ENCODE measurements at regions not wholly inside any gene's neighbourhood (a gene's known extent, or its start where the extent isn't known, plus 50 kb on each side); places are given as distances from the start of the nearest gene placed in this dataset.

DNA sequence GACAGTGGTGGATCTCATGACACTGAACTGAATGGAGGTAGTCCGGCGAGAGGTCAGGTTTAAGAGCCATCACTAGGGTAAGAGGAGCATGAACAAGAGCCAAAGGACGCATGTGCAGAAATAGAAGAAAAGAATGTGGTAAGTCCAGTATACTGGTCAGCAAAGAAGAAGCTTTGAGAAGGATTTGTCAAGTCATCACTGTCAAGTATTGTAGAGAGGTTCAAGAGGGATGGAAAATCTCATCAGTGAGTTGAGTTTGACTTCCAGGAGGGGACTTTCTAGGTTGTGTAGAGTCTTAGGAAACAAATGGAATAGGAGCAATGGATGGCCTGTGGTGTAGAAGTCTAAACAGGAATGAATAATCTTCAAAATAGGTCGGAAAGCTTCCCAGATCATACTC is 161.8 kb downstream of the BTBD3 start:
- TF ChIP-seq, protein P1, sequence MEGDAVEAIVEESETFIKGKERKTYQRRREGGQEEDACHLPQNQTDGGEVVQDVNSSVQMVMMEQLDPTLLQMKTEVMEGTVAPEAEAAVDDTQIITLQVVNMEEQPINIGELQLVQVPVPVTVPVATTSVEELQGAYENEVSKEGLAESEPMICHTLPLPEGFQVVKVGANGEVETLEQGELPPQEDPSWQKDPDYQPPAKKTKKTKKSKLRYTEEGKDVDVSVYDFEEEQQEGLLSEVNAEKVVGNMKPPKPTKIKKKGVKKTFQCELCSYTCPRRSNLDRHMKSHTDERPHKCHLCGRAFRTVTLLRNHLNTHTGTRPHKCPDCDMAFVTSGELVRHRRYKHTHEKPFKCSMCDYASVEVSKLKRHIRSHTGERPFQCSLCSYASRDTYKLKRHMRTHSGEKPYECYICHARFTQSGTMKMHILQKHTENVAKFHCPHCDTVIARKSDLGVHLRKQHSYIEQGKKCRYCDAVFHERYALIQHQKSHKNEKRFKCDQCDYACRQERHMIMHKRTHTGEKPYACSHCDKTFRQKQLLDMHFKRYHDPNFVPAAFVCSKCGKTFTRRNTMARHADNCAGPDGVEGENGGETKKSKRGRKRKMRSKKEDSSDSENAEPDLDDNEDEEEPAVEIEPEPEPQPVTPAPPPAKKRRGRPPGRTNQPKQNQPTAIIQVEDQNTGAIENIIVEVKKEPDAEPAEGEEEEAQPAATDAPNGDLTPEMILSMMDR (conservative IDR thresholded peaks at IDR 0.05; ENCODE audit: low read depth, low read length) = no peak
- TF ChIP-seq EZH2 (IDR thresholded peaks at IDR 0.05; ENCODE audit: low read length, unreplicated experiment) = no peak

Data from PC-3 (cell line).